ENCODE measurements at regions not wholly inside any gene's neighbourhood (a gene's known extent, or its start where the extent isn't known, plus 50 kb on each side); places are given as distances from the start of the nearest gene placed in this dataset.

GRCh38 chr2:2640818-2641217, 309.7 kb upstream of the MYT1L start:
- no peak for TF ChIP-seq CTCF (IDR thresholded peaks at IDR 0.05)
- TF ChIP-seq POLR2A (IDR thresholded peaks at IDR 0.05): no peak

All from lower leg skin (tissue), 3 donors.